ENCODE measurements at regions not wholly inside any gene's neighbourhood (a gene's known extent, or its start where the extent isn't known, plus 50 kb on each side); places are given as distances from the start of the nearest gene placed in this dataset.

GRCh38 chr3:144390786-144391185, 419.2 kb downstream of the DIPK2A start:
- DNase-seq = no peak

DNA sequence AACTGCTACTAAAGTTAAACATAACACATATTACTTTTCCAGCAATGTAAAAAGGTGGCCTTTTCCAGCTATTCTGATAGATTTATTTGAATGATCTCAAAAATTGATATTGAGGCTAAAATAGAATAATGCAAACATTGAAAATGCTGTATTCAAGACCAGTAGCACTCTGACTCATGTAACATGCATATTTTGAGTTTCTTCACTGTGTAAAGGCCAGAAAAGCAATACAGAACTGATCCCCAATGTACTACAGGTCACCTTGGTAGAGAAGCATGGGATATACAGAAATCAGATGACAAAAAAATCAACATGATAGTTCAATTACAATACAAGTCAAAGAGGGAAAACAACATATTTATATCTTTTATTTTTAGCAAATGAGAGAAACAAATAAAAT, 419.6 kb downstream of the DIPK2A start:
- no peak for DNase-seq

GRCh38 chr3:144394032-144394431, 422.4 kb downstream of the DIPK2A start:
- no peak for DNase-seq

DNA sequence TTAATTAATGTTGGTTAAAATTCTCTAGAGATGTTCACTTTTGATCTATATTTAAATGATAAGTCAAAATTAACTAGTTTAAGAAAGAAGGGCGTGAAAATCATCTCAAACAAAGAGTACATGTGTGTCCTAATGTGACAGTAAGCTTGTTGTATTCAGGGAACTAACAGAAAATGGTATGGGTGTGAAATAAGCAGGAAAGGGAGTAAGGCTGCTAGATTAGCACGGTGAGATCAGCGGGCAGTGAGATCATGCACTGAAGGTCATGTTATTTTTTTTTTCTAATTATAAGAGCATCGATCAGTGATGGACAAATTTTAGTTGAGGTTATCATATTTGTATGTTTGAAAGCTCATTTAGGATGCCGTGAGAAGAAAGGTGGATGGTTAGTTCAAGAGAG, 430.8 kb downstream of the DIPK2A start:
- DNase-seq = no peak

GRCh38 chr3:144403040-144403457, 431.4 kb downstream of the DIPK2A start:
- no peak for DNase-seq

DNA sequence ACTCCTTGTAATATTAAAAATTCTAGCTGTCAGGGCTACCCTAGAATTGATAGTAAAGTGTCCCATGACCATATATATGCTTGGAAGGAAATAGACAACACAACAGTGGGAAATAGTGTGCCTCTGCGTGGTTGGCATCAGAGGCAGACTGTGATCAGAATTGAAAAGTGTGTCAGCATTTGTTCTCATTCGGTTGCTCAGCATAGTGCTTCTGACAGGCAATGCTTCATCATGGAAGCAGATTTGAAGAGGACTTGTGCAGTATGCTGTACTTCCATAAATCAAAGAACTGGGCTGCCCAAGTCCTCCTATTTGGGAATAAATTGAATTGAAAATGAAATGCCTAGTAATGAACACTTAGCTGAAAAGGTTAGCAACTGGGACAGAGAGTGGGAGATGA, 435.7 kb downstream of the DIPK2A start:
- no peak for DNase-seq

- DNase-seq = no peak
Observed at GRCh38 chr3:144409319-144409718, 437.7 kb downstream of the DIPK2A start.

DNA sequence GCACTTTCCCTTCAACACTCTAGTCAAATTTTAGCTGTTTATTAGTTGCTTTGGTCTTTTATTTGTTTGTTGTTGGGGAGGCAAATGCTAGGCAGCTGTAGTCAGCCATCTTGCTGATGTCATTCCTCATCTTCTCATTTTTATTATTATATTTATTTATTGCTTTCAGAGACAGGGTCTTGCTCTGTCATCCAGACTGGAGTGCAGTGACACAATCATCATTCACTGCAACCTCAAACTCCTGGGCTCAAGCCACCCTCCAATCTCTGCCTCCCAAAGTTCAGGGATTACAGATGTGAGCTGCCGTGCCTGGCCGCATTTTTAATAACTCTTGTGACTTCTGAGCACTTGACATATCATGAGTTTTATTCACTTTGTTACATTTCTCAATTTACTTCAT, 441.4 kb downstream of the DIPK2A start:
- no peak for DNase-seq

DNA sequence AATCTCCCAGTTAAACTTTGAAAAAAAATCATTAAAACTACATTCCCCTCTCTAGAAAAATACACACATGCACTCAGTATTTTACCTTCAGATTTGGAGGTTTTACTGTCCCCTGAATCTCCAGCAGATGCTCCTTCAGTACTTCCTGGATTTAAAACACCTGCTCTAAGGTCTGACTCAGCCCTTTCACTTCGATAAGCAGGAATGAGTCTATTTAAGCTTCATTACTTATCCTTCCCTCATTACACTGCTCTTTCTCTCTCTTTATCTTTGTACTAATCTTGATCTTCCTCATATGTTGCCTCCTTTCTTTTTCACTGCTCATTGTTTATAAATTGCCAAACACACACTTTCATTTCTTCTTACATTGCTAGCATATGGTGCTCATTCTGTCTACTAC, 443.9 kb downstream of the DIPK2A start:
- DNase-seq = no peak

DNA sequence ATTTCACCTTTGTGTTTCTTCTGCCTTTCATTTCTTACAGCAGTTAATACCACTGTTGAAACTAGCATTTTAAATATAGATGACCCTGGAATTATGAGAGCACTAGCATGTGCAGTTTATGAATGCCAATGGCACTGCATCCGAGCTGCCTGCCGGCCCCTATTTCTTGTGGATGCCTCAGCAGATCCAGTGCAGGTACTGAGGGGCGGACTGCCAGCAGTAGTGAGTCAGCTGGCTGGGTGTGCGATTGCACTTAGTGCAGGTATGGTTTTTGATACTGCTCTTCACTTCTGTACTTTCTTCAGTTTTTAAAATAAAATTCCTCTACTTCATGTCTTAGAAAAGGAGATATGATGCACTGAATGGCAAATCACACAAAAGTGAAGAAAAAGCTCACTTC, 453.0 kb downstream of the DIPK2A start:
- no peak for DNase-seq

- no peak for DNase-seq
Observed at GRCh38 chr3:144426366-144426765, 454.7 kb downstream of the DIPK2A start.

DNA sequence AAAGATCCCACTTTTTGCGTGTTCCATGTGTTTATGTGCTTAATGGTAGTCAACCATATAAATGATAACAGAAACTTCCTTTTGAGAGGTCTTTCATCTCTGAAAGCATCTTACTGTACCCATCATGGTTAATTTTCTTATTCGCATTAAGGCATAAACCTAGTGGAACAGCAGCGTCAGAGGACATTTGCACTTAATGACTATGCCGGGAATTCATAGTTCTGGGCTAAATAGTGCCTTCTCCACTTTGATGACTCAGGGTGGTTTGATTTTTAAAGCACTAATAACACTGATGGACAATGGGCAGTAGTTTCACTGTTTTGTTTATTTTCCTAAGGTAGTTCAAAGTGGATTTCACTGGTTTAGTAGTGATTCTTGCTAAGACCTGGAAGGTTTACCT, 455.3 kb downstream of the DIPK2A start:
- DNase-seq = no peak

- no peak for DNase-seq
Observed at GRCh38 chr3:144429719-144430121, 458.1 kb downstream of the DIPK2A start.

DNA sequence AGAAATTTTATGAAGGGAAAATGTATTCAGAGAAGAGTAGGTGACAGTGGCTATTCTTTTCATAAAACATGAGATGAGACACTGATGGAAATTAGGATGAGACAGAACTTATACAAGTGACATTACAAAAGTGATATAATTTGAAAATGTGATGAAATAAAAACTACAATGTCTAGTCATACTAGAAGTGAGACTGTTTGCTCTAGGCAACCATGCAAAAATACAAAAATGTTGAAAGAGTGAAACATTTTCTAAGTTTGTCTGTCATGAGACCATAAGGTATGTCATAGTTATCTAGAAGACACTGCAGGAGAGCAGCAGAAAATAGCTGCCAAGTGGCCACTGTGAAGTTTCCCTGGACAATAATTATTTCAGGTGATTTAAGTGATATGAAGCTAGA, 459.5 kb downstream of the DIPK2A start:
- DNase-seq = no peak

GRCh38 chr3:144433006-144433405, 461.4 kb downstream of the DIPK2A start:
- DNase-seq = no peak

GRCh38 chr3:144437989-144438388, 466.4 kb downstream of the DIPK2A start:
- no peak for DNase-seq

DNA sequence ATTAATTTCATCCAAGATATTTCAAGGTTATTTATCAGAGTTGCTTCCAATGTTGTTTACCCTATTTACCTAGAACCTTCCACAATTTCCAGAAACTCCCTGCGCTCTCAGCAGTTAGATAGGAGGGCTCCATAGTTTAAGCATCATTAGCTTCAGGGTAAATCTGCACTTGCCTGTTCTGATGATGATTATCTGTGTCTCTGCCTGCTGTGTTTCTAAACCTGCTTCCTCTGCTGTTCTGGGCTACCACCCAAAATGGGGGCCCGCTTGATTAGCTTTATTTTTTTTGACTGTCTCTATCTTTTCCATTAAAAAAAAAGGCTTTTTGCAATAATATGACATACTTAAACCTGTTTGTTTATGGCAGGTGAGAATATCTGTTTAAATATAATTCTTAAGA, 472.4 kb downstream of the DIPK2A start:
- DNase-seq = no peak

DNA sequence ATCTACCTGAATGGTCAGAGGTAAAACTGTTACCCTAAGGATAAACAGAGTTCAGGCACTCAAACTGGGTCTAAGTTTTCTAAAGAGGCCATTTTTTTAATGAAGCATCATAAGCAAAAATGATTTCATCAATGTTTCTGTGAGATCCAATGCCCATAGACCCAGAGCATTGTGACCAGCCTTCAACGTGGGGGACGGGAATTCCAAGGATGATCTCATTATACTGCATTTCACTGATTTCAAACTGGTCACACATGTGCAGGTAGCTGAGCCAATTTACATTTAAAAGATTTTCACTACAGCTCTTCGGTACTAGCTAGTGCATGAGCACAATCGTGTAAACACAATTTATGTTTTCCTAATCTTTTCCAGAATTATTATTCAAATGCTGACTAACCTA, 472.9 kb downstream of the DIPK2A start:
- no peak for DNase-seq

DNA sequence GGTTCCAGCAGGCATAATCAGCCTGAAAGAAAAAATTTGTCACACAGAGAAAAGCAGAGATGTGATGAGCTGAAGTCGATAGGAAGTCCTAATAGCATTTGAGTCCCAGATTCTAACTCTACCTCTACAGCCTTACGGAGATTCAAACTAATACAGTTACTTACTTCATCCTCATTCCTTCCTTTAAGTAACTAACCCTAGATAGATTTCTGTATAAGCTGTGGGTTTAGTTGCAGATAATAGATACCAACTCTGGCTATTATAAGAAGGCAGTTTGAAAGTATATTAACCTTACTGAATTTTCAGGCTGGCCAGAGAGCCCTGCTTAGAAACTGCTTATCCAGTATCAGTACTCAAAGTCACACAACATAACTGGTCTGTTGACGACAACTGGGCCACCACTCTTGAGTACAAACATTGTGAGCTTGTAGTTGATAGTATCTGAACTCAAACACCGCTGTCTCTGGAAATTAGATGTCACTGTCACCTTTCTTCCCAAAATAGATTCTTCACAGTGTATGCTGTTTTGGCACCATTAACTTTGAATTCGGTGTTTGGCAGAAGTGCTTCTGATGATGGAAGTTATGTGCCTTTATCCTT, 484.3 kb downstream of the DIPK2A start:
- DNase-seq = no peak

DNA sequence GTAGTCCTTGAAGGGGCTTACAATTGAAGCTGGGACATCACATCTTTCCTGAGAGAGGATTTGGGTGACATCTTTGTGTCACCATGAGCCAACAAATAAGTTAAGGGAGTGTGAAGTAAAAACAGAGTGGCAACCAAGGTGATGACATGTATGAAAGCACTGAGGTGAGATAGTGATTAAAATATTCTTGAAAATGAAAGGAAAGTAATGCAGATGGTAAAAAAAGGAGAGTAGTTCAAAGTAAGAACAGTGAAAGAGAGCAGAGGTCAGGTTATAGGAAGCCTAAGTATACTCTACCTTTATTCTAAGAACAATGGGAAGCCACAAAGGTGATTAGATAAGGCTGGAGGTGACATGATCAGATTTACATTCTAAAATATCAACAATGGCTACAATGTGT, 486.1 kb downstream of the DIPK2A start:
- no peak for DNase-seq

GRCh38 chr3:144458283-144458682, 486.7 kb downstream of the DIPK2A start:
- no peak for DNase-seq

- DNase-seq = no peak
Observed at GRCh38 chr3:144462337-144462736, 490.7 kb downstream of the DIPK2A start.

GRCh38 chr3:144463911-144464310, 492.3 kb downstream of the DIPK2A start:
- no peak for DNase-seq

- DNase-seq = no peak
Observed at GRCh38 chr3:144466114-144466513, 494.5 kb downstream of the DIPK2A start.

DNA sequence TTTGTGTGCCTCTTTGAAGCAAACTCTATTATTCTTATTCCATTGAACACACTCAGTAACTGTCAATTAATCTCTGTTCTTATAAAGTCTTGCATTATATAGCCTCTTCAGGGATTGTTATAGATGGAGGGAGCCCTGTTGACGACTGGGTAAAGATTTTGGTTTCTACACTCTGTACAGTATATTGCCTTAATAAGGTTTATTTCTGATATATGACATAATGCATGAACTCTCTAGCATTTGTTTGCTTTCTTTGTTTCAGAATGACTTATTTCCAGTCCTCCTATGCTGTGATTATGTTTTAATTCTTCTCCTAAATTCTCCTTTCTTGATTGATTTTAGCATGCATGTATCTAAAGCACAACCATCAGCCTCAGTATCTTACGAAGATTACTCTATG, 494.9 kb downstream of the DIPK2A start:
- no peak for DNase-seq

- DNase-seq = no peak
Observed at GRCh38 chr3:144470666-144471065, 499.0 kb downstream of the DIPK2A start.

Measured in Kasumi-1 (cell line).